HG02852 (cell line): ENCODE measurements at regions not wholly inside any gene's neighbourhood (a gene's known extent, or its start where the extent isn't known, plus 50 kb on each side); places are given as distances from the start of the nearest gene placed in this dataset.
"Not testable (repeated sequence)": the region's sequence is repeated elsewhere in the genome, so short reads cannot be mapped to it uniquely, and the experiment has no call there.

Experiments
- ATAC-seq: cut with Tn5 transposase; IDR thresholded peaks from one replicate; pipeline ENCODE4 v1.9.1; 2021; ENCODE audit warnings: mild to moderate bottlenecking, moderate library complexity; ENCODE audit not compliant: unreplicated experiment

DNA sequence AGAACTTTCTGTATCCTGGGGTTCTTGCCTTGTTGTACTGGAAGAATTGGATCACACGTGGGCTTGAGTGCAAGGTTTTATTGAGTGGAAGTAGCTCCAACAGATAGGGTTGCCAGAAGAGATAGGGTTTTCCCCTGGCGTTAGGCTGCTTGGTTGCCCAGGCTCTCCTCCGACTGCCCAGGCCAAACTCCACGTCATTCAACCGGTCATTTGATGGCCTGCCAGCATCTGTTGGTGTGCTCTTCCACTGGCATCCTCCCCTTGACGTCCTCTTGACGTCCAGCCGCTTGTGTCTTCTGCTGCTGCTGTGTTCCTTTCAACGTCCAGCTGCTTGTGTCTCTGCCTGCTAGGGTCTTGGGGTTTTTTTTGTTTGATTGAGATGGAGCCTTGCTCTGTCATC, 111.2 kb upstream of the XIST start:
- no peak for ATAC-seq

DNA sequence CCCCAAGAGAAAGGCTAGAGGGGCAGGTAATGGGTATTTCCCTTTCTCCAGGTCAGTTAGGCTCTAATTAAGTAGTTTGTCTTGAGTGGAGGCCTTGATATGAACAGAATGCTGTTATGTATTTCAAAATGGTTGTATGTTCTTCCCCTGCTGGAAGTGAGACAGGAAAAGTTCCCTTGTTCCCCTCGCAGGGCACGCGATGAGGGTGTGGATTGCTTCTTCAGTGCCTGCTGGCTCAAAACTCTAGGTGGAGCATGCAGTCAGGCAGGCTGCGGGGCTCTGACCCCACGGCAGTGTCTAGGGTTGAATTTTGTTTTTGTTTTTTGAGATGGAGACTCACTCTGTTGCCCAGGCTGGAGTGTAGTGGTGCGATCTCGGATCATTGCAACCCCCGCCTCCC, 110.4 kb upstream of the XIST start:
- no peak for ATAC-seq

DNA sequence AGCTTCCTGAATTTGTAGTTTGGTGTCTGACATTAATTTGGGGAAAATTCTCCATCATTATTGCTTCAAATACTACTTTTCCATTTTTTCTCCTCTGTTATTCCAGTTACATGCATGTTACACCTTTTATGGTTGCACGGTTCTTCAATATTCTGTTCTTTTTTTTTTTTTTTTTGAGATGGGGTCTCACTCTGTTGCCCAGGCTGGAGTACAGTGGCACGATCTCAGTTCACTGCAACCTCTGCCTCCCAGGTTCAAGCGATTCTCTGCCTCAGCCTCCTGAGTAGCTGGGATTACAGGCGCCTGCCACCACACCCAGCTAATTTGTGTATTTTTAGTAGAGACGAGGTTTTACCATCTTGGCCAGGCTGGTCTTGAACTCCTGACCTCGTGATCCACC, 109.4 kb upstream of the XIST start:
- ATAC-seq = not testable (repeated sequence)

DNA sequence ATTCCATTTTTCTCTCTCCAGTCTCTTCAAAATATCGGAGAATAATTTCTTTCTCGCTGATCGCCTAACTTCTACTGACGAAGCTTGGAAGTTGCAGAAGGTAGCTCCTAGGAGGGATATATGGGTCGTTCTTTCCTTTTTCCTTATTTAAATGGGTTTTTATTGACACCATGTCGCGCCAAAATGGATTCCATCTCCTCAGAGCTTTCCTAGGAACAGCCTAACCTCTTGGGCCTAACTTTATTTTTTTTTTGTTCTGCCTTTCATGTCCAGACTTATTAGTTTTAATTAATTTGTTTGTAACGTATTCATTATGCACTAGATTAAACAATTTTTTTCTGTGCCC, 92.0 kb upstream of the XIST start:
- ATAC-seq = peak; percentile 4

DNA sequence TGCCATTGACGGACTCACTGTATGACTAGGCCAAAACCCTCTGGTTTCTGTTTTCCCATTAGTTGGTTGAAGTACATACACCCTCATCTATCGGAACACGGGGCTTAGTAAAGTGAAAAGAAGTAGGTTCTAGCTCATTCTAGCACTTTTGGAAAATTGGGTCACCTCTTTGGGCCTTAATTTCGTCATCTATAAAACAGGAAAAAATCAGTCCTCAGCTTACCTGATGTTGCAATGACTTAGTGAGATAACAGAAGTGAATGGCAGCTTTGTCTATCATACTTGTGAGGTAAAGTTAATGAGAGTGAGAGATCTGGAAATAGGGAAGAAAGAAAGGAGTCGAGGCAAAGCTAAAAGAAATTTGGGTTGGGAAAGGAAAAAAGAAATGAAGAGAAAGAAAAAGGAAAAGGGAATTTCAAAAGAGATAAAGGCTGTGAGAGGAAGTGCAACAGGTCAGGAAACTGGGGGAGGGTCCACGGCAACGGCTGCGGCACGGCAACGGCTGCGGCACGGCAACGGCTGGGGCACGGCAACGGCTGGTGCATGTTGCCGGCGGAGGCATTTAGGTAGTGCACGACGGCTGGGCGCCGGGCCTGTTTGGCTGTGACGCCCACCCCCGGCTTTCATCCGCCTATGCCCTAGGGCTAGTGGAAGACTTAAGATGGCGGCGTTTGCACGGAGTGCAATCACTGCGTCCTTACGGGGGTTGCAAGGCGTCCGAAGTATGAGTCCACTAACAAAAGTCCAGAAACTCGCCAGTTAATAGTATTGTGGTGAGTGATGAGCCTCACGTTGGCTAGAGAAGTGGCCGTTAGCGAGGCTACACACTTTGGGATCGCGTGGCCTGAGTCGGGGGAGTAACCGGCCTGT, 91.4 kb upstream of the XIST start:
- ATAC-seq = peak; percentile 99

DNA sequence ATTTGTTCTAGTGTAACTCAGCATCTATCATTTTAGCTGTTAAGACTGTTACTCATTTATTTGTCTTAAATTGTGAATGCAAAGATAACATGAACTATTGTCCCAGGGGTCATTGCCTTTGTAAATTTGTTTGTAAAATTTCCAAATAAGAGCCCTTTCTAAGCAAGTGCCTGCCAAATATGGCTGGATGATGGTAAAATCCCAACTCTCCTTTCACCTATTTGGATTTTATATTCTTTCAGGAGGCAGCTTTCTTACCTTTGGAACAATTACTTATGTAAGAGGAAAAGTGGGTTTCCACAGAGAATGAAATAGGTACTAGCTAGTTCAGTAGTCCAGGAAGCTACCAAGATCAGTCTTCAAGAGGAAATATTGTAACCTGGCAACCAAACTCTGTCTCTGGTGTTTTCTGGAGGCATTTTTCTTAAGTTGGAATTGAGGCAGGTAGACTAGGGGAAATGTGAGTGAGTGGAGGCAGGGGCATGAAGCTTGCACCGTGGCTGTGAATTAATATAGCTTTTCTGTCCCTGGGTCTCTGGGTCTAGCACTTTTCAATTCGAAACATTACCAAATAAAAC, 88.5 kb upstream of the XIST start:
- ATAC-seq = no peak

DNA sequence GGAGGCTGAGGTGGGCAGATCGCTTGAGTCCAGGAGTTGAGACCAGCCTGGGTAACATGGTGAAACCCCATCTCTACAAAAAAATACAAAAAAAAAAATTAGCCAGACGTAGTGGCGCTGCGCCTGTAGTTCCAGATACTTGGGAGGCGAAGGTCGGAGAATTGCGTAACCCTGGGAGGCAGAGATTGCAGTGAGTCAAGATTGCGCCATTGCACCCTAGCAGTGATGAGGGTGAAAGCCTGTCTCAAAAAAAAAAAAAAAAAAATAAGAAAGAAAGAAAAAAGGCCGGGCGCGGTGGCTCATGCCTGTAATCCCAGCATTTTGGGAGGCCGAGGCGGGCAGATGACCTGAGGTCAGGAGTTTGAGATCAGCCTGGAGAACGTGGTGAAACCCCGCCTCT, 85.3 kb upstream of the XIST start:
- ATAC-seq = not testable (repeated sequence)

DNA sequence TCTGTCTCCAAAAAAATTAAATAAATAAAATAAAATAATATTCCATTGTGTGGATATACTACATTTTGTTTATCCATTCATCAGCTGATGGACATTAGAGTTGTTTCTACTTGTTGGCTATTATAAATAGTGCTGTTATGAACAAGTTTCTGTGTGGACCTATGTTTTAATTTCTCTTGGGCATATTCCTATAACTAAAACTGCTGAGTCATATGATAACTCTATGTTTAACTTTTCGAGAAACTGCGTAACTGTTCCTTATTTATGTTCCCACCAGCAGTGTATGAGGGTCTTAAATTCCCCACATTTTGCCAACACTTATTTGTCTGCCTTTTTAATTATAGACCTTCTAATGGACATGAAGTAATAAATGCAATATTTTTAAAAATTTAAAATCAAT, 80.0 kb upstream of the XIST start:
- ATAC-seq = no peak

DNA sequence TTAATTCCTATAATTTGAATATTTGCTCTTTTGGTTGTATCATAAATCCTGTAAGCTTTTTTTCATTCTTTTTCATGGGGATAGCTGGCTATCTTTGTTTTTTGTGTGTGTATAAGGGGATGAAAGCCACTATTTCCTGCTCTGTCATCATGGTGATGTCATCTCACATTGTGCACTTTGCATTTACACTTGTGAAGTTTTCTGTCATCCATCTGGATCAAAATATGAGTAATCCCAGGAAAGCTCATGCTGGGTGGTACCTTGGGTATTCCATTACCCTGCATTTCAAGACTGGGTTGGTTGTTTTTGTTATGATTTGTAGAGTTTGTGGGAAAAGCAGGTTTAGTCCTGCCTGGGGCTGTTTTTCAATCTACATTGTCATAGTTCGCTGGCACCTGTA, 77.8 kb upstream of the XIST start:
- ATAC-seq = no peak

DNA sequence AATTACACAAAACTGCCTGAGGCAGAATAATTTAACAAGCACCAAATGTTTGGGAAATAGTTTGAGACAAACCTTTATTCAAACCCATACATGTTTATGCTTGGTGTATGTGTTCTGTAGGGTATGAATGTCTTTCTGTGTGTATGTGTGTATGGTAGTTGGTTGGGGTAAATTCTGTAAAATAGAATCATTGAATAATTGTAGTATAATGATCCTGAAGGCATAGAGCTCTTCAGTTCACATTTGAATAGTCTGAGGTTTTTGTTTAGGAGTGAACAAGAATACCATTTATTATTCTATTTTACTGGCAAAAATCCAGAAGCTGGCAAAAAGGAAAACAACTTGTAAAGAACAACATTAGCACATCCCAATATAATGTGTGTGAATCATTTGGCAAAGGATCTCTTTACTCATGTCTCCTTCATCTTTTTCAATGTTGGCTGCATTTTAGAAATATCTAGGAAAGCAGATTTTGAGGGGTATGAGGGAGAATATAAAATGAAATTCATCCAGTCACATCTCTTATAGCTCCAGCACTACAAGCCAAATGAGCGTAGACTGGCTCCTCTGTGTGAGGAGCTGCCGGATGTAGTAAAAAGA, 70.4 kb upstream of the XIST start:
- no peak for ATAC-seq

DNA sequence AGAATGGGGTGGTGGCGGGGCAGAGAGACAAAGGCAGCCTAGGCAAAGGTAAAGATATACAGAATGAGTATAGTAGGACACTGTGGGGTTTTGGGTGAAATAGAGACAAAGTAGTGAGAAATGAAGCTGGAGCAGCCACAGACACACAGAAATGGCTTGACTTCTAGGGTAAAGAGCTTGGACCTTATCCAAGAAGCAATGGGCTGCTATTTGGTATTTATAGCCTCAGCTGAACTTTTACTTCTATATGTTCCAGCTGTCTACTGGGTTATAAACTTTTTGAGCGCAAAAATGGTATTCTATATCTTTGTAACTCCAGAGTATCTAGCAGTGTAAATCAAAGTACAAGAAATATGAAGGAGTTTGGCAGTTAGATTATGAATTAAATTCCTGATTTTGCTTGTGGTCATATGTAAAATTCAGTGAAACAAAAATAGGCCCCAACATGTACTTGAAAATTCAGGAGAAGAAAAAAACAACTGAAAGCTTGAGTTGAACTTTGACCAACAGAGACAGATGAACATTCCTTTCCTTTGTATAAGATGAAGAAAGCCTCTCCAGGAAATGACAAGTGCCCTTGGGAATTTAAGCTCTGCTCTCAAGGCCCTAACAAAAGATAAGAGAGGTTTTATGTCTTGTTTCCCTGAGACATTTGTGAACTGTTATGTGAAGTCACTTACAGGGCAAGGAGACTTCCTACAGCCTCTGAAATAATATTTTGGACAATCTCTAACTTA, 64.6 kb upstream of the XIST start:
- no peak for ATAC-seq

DNA sequence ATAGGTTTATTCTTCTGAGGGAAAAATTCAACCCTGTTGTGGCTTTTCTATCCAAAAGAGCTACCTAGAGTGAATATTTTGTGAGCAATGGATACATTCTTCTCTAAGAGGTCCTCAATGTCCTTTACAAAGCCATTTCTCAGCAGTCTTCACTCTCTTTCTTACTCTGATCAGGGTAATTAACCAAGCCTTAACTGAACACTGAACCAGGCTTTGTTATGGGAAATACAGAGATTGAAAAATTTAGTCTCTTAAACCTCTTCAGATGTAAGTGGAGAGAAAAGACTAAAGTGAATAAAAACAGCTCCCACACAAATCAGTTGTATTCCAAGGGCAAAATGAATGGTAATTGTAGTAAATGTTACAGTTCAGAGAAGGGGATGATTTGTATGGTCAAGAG, 64.0 kb upstream of the XIST start:
- no peak for ATAC-seq

DNA sequence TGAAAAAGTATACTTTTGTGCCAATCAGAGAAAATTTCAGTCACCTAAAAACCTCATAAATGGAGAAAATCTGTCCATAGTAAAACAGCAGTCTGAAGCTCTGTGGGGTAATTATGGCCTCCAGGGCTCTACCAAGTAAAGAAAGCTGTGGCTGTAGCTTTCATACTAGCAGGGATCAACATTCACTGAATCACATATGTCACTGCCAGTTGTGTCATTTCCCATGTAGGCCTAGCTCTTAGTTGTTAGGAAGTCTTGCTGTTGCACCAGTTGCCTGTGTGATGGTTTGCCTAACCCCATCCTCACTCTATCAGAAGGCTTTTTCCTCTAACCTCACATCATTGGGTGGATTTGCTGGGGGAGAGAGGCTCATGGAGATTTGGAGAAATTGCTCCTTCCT, 62.3 kb upstream of the XIST start:
- ATAC-seq = not testable (repeated sequence)

DNA sequence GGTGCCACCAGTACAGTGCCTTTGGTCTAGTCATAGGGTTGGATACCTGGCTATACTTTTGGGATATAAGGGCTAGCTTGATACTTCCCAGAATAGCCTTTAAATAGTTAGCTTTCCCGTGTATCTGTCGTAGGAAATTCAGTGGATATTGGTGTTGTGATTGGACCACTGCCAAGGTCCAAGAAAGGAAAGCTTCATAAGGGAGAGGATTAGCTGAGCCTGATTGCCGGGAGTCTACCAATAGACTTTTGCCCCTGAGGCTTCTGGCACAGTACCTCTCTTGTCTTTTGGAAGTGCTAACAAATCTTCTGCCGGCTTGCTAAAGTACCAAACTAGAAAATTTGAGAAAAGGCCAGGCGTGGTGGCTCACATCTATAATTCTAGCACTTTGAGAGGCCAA, 61.1 kb upstream of the XIST start:
- ATAC-seq = no peak

DNA sequence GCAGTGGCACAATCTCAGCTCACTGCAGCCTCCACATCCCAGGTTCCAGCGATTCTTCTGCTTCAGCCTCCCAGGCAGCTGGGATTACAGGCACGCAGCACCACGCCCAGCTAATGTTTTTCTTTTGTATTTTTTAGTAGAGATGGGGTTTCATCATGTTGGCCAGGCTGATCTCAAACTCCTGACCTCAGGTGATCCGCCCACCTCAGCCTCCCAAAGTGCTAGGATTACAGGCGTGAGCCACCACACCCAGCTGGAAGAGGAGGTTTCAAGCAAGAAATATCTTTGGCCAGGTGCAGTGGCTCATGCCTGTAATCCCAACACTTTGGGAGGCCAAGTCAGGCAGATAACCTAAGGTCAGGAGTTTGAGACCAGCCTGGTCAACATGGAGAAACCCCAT, 59.4 kb upstream of the XIST start:
- not testable (repeated sequence) for ATAC-seq

DNA sequence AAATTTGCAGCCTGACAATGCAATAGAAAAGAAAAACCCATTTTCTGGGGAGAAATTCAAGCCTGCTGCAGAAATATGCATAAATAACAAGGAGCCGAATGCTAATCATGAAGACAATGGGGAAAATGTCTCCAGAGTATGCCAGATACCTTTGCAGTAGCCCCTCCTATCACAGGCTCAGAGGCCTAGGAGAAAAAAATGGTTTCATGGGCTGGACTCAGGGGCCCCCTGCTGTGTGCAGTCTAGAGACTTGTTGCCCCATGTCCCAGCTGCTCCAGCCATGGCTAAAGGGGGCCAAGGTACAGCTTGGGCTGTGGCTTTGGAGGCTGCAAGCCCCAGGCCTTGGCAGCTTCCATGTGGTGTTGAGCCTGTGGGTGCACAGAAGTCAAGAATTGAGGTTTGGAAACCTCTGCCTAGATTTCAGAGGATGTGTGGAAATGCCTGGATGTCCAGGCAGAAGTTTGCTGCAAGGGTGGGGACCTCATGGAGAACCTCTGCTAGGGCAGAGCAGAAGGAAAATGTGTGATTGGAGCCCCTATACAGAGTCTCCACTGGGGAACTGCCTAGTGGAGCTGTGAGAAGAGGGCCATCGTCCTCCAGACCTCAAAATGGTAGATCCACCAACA, 53.3 kb upstream of the XIST start:
- not testable (repeated sequence) for ATAC-seq

DNA sequence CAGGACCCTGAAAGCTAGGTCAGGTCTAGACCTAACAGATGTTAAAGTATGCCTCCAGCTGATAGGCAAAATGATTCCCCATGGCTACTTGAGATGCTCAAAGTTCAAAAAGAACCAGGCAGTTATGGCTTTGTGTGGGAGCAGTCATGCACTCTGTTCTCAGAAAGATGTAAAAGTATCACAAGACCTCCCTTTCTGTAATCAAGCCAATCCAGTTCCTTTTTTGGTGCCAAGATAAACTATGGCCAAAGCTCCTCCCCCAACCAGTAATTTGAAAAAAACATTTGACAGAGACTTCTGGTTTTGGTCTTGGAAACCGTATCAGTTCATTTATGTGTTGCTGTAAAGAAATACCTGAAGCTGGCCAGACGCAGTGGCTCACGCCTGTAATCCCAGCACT, 51.4 kb upstream of the XIST start:
- ATAC-seq = no peak
